Calu3 (cell line): ENCODE measurements at regions not wholly inside any gene's neighbourhood (a gene's known extent, or its start where the extent isn't known, plus 50 kb on each side); places are given as distances from the start of the nearest gene placed in this dataset.

Source experiments
- BruUV-seq: library from RNA; stranded (reverse); fragments of 400-500 nt; replicated peaks from 2 replicates; lab custom pipeline; 2021; lab: Mats Ljungman, UMichigan
- CTCF ChIA-PET: fragments of 300-600 bp; sonication (Branson Sonifier 250); formaldehyde crosslinking; loops from one replicate; lab custom pipeline; 2022; ENCODE audit warnings: antibody characterized with exemption; lab: Charles Lee
- DNase-seq: peaks from one replicate; pipeline ENCODE4 v3.0.0; 2022
- H3K27ac Mint-ChIP-seq: one replicate; pipeline ENCODE4 v1.8.0; 2022; ENCODE audit warnings: mixed read lengths; ENCODE audit not compliant: unreplicated experiment
- H3K27me3 Mint-ChIP-seq: one replicate; pipeline ENCODE4 v1.8.0; 2022; ENCODE audit warnings: mixed read lengths; ENCODE audit not compliant: unreplicated experiment
- H3K36me3 Mint-ChIP-seq: one replicate; pipeline ENCODE4 v1.8.0; 2022; ENCODE audit warnings: mild to moderate bottlenecking, moderate library complexity, mixed read lengths; ENCODE audit not compliant: insufficient read depth, unreplicated experiment
- H3K4me1 Mint-ChIP-seq: one replicate; pipeline ENCODE4 v1.8.0; 2022; ENCODE audit warnings: mild to moderate bottlenecking, low read depth, mixed read lengths; ENCODE audit not compliant: unreplicated experiment
- H3K4me3 Mint-ChIP-seq: one replicate; pipeline ENCODE4 v1.8.0; 2022; ENCODE audit warnings: mild to moderate bottlenecking, low read depth, moderate library complexity, mixed read lengths; ENCODE audit not compliant: unreplicated experiment
- H3K9me3 Mint-ChIP-seq: one replicate; pipeline ENCODE4 v1.8.0; 2022; ENCODE audit warnings: low read depth, mixed read lengths; ENCODE audit not compliant: unreplicated experiment
- intact Hi-C: fragments of 100-400 bp; cut with micrococcal nuclease; formaldehyde crosslinking; loops from one replicate; pipeline ENCODE4 v1.10.0; 2022; ENCODE audit not compliant: unreplicated experiment
- TF ChIP-seq, protein P1 (sequence below): fragments of 200-600 bp; IDR thresholded peaks from one replicate; pipeline ENCODE4 v1.8.0; 2022; ENCODE audit warnings: antibody characterized with exemption; ENCODE audit not compliant: unreplicated experiment

GRCh38 chr16:64507240-64508024 lies 614.4 kb downstream of the CDH11 start:
- intact Hi-C loops: no loop called here
- Mint-ChIP-seq H3K9me3 (peaks cover 5% of the 10 kb centered on the region), H3K27me3 (no peaks in the 10 kb centered on the region), H3K4me3 (no peak overlapping the region), H3K27ac (no peak overlapping the region), H3K4me1 (no peaks in the 10 kb centered on the region), H3K36me3 (no peaks in the 10 kb centered on the region)
- TF ChIP-seq, protein P1, sequence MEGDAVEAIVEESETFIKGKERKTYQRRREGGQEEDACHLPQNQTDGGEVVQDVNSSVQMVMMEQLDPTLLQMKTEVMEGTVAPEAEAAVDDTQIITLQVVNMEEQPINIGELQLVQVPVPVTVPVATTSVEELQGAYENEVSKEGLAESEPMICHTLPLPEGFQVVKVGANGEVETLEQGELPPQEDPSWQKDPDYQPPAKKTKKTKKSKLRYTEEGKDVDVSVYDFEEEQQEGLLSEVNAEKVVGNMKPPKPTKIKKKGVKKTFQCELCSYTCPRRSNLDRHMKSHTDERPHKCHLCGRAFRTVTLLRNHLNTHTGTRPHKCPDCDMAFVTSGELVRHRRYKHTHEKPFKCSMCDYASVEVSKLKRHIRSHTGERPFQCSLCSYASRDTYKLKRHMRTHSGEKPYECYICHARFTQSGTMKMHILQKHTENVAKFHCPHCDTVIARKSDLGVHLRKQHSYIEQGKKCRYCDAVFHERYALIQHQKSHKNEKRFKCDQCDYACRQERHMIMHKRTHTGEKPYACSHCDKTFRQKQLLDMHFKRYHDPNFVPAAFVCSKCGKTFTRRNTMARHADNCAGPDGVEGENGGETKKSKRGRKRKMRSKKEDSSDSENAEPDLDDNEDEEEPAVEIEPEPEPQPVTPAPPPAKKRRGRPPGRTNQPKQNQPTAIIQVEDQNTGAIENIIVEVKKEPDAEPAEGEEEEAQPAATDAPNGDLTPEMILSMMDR: no peak
- no TSS peak for BruUV-seq
- no peak for DNase-seq
- CTCF ChIA-PET: no interaction called here

GRCh38 chr16:64499211-64499610 lies 622.7 kb downstream of the CDH11 start:
- DNase-seq: no peak
- Mint-ChIP-seq H3K9me3 (peaks cover 9% of the 10 kb centered on the region), H3K27ac (no peak overlapping the region), H3K27me3 (no peaks in the 10 kb centered on the region), H3K4me1 (no peaks in the 10 kb centered on the region), H3K36me3 (no peaks in the 10 kb centered on the region), H3K4me3 (no peak overlapping the region)
- intact Hi-C loops: no loop called here
- CTCF ChIA-PET: no interaction called here
- BruUV-seq: no TSS peak
- TF ChIP-seq, protein P1: no peak

- CTCF ChIA-PET: no interaction called here
- intact Hi-C loops: no loop called here
- no peak overlapping the region for H3K4me3 Mint-ChIP-seq
- no peaks in the 10 kb centered on the region for H3K36me3 Mint-ChIP-seq
- H3K9me3 Mint-ChIP-seq: peaks cover 8% of the 10 kb centered on the region
- H3K4me1 Mint-ChIP-seq: no peaks in the 10 kb centered on the region
- DNase-seq: no peak
- no TSS peak for BruUV-seq
- no peaks in the 10 kb centered on the region for H3K27me3 Mint-ChIP-seq
- TF ChIP-seq, protein P1: no peak
- no peak overlapping the region for H3K27ac Mint-ChIP-seq
Observed at GRCh38 chr16:64498363-64498762, 623.5 kb downstream of the CDH11 start.

DNA sequence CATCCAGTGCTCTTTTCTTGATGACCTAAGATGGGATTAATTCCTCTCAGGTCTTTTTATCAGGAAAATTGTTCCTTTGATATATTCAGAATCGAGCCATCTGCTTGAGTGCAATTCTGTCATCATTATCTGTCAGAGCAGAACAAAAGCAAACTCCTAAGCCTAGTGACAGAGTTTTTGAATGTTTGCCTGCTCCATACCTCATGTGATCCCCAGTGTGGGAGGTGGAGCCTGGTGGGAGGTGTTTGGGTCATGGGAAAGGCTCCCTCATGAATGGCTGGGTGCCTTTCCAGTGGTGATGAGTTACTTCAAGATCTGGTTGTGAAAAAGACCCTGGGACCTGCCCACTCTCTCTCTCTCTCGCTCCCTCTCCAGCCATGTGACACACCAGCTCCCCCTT lies 628.2 kb downstream of the CDH11 start:
- CTCF ChIA-PET: no interaction called here
- TF ChIP-seq, protein P1: no peak
- DNase-seq: no peak
- Mint-ChIP-seq H3K4me1 (no peaks in the 10 kb centered on the region), H3K36me3 (no peaks in the 10 kb centered on the region), H3K27ac (no peak overlapping the region), H3K9me3 (peaks cover 20% of the 10 kb centered on the region), H3K27me3 (no peaks in the 10 kb centered on the region), H3K4me3 (no peak overlapping the region)
- no TSS peak for BruUV-seq
- intact Hi-C loops: no loop called here
